GM19324 (cell line): ENCODE measurements at regions not wholly inside any gene's neighbourhood (a gene's known extent, or its start where the extent isn't known, plus 50 kb on each side); places are given as distances from the start of the nearest gene placed in this dataset.

Source experiments
- ATAC-seq: cut with Tn5 transposase; IDR thresholded peaks from one replicate; pipeline ENCODE4 v1.9.1; 2021; ENCODE audit warnings: mild to moderate bottlenecking, moderate library complexity; ENCODE audit not compliant: unreplicated experiment, low FRiP score

GRCh38 chr10:129333706-129334105 is 133.3 kb upstream of the MGMT start:
- no peak for ATAC-seq

- no peak for ATAC-seq
These were observed 132.8 kb upstream of the MGMT start for GRCh38 chr10:129334266-129334665.

GRCh38 chr10:129335396-129335795 is 131.6 kb upstream of the MGMT start:
- no peak for ATAC-seq

GRCh38 chr10:129335942-129336341 is 131.1 kb upstream of the MGMT start:
- ATAC-seq, result no peak

- ATAC-seq, result no peak
These were observed 127.8 kb upstream of the MGMT start for GRCh38 chr10:129339191-129339590.

GRCh38 chr10:129339841-129340240 is 127.2 kb upstream of the MGMT start:
- no peak for ATAC-seq

GRCh38 chr10:129341087-129341486 is 126.0 kb upstream of the MGMT start:
- no peak for ATAC-seq

GRCh38 chr10:129342385-129342784 is 124.7 kb upstream of the MGMT start:
- ATAC-seq, result no peak

GRCh38 chr10:129343141-129343540 is 123.9 kb upstream of the MGMT start:
- no peak for ATAC-seq

GRCh38 chr10:129344103-129344502 is 122.9 kb upstream of the MGMT start:
- no peak for ATAC-seq

GRCh38 chr10:129344731-129345355 is 122.2 kb upstream of the MGMT start:
- no peak for ATAC-seq

- ATAC-seq, result no peak
These were observed 121.3 kb upstream of the MGMT start for GRCh38 chr10:129345763-129346162.

GRCh38 chr10:129350690-129351089 is 116.4 kb upstream of the MGMT start:
- ATAC-seq, result no peak

GRCh38 chr10:129353101-129353500 is 113.9 kb upstream of the MGMT start:
- ATAC-seq, result no peak

GRCh38 chr10:129360046-129360445 is 107.0 kb upstream of the MGMT start:
- ATAC-seq, result no peak

- no peak for ATAC-seq
These were observed 105.2 kb upstream of the MGMT start for GRCh38 chr10:129361676-129362376.

GRCh38 chr10:129364949-129365348 is 102.1 kb upstream of the MGMT start:
- no peak for ATAC-seq

GRCh38 chr10:129365767-129366402 is 101.2 kb upstream of the MGMT start:
- no peak for ATAC-seq

GRCh38 chr10:129366450-129366849 is 100.6 kb upstream of the MGMT start:
- ATAC-seq, result no peak

GRCh38 chr10:129369566-129369965 is 97.5 kb upstream of the MGMT start:
- ATAC-seq, result no peak

GRCh38 chr10:129371541-129371940 is 95.5 kb upstream of the MGMT start:
- ATAC-seq, result no peak

GRCh38 chr10:129372172-129372571 is 94.9 kb upstream of the MGMT start:
- ATAC-seq, result no peak
